NCI-H748 (cell line): ENCODE measurements at regions not wholly inside any gene's neighbourhood (a gene's known extent, or its start where the extent isn't known, plus 50 kb on each side); places are given as distances from the start of the nearest gene placed in this dataset.
A peak's percentile ranks its signal among the peaks of the same experiment; 100 is the strongest.
"Not testable (repeated sequence)": the region's sequence is repeated elsewhere in the genome, so short reads cannot be mapped to it uniquely, and the experiment has no call there.

Experiments
- DNase-seq: peaks from one replicate; lab custom pipeline; 2025; ENCODE audit not compliant: unreplicated experiment; lab: John Stamatoyannopoulos, UW

DNA sequence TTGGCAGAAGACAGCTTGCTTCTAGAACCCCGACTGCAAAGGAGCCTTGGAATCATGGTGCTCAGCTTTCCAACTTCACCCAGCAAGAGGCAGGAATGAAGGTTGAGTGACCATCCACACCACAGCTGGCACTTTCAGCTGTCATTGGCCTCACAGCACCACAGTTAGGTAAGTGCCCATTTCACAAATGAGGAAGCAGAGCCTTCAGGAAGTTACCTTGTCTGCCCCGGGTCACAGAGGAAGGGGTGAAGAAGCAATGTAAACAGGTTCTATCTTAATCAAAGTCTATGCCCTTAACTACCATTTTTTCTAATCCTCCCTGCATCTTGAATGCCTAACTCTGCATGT, 156.0 kb downstream of the GLUL start:
- peak; percentile 49 for DNase-seq

DNA sequence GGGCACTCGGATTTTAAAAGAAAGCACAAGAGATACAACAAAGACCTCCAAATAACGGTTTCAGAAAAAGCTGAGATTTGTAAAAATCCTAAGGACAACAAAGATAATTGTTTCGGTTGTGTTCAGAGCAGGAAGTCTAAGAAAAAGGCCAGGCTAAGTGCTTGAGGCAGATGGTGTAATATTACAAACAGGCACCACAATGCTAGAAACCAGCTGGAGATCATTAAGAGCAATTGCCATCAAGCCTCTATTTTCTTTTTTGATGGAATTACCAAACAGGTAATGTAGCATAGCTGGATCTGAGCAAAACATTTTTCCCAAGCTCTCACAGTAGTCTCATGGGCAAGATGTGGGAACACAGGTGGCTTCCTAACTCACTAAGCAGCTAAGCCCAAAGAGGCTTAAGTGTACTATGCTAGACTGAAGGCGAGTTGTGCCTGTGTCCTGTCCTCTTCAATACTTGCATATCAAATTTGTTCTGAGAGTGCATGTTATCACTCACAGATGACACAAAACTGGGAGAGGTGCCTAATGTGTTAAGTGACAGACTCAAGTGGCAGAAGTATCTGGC, 161.6 kb downstream of the GLUL start:
- peak; percentile 90 for DNase-seq

DNA sequence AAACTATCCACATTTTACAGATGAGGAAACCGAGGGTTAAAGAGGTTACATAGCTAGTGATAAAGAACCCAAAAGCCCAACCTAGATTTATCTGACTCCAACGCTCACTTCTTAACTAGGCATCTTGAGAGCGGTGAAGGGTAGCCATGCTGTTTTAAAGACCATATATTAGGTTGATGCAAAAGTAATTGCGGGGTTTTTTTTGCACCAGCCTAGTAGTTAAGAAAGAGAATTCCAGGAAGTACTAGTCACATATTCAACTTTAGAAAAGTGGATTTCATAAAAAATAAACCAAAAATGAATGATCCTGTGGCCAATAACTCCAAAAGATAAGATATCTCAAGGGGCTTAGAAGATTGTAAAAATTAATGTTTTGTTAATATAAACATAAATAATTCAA, 162.1 kb downstream of the GLUL start:
- no peak for DNase-seq

DNA sequence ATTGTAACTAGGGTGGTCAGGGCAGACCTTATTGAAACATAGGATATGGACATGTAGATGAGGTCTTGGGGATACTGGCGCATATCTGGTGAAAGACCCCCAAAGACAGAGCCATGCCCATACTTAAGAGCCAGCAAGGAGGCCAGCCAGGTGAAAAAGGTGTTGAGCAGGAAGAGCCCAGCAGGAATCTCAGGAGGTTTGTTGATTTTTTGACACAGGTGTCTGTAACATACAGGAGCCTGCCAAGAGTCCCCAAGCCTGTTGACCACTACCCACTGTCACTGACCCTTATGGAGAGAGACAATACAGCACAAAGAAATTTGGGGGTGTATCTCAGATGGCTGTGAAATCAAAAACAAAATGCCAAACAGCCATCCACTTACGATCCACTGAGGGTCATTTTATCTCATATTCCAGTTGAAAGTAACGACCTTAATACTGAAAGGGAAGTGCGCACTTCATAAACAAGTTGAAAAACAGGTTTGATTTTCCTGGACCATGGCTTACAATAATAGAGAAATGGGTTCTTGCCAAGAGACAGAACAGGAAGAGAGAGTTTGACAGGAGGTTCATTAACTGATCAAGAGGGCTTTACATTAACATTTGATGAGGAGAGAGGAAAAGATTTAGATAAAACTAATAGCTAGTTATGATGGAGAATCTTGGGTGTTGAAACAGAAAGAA, 163.6 kb downstream of the GLUL start:
- peak; percentile 89 for DNase-seq

DNA sequence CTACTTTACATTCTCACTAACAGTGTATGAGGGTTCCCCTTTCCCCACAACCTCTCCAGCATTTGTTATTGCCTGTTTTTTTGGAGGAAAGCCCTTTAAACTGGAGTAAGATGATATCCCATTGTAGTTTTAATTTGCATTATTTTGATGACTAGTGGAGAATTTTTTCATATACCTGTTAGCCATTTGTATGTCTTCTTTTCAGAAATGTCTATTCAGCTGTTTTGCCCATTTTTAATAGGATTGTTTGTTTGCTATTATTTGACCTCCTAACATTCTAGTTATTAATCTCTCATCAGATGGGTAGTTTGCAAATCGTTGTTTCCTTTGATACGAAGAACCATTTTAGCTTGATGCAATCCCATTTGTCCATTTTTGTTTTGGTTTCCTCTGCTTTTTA, 165.0 kb downstream of the GLUL start:
- DNase-seq: no peak

DNA sequence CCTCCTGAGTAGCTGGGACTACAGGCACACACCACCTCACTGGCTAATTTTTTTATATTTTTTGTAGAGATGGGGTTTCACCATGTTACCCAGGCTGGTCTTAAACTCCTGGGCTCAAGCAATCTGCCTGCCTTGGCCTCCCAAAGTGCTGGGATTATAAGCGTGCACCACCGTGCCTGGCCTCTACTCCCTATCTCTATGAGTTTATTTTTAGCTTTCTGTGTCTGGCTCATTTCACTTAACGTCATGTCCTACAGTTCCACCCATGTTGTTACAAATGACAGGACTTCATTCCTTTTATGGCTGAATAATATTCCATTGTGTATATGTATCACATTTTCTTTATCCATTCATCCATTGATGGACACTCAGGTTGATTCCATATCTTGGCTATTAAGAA, 164.2 kb upstream of the ZNF648 start:
- DNase-seq: not testable (repeated sequence)

DNA sequence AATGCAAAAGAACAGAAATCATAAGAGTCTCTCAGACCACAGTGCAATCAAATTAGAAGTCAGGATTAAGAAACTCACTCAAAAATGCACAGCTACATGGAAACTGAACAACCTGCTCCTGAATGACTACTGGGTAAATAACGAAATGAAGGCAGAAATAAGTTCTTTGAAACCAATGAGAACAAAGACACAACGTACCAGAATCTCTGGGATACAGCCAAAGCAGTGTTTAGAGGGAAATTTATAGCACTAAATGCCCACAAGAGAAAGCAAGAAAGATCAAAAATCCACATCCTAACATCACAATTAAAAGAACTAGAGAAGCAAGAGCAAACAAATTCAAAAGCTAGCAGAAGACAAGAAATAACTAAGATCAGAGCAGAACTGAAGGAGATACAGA, 160.5 kb upstream of the ZNF648 start:
- not testable (repeated sequence) for DNase-seq

DNA sequence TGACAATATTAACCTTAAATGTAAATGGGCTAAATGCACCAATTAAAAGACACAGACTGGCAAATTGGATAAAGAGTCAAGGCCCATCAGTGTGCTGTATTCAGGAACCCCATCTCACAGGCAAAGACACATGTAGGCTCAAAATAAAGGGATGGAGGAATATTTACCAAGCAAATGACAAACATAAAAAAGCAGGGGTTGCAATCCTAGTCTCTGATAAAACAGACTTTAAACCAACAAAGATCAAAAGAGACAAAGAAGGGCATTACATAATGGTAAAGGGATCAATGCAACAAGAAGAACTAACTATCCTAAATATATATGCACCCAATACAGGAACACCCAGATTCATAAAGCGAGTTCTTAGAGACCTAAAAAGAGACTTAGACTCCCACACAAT, 159.9 kb upstream of the ZNF648 start:
- not testable (repeated sequence) for DNase-seq

DNA sequence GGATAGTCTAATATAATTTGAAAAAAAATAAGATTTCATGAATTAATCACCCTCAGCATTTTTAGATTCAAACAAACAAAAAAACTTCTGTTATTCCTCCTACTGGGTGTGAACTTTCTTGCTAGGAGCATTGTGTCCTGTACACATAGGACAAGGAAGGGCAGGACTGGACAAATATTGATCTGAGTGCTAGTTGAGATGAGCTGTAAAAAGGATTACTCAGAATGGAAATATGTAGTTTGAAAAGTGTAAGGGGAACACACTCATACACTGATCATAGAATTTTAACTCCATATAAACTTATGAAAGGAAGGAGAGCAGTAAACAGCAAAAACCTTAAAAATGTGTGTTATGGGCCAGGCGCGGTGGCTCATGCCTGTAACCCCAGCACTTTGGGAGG, 156.5 kb upstream of the ZNF648 start:
- no peak for DNase-seq

DNA sequence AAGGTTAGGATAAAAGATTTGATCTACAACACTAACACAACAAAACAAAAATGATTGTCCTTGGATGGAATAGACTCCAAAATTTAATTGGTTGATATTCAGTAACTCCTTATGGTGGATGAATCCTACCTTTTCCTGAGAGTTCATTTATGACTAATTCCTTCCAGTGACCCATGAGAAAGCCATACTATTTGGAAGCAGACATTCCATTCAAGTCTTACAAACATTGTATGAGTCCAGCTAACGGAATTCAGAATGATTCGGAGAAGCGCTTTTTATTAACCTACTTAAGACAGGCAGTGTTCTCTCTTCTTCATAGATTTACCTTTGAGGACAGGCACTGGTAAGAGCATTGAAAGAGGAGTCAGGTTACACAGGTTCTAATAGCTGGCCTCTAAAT, 155.6 kb upstream of the ZNF648 start:
- no peak for DNase-seq

DNA sequence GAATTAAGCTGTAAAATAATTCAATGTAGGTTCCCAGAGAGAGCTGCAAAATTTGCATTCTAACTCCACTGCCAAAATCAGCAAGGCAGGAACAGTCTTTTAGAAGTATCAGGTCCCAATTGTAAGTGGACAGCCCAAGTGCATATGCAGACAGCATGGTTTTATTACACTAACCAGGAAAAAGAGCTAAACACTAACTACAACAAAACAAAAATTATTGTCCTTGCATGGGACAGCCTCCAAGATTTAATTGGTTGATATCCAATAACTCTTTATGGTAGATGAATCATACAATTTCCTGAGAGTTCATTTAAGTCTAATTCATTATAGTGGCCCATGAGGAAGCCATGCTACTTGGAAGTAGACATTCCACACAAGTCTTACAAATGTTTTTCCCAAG, 154.3 kb upstream of the ZNF648 start:
- DNase-seq: no peak

DNA sequence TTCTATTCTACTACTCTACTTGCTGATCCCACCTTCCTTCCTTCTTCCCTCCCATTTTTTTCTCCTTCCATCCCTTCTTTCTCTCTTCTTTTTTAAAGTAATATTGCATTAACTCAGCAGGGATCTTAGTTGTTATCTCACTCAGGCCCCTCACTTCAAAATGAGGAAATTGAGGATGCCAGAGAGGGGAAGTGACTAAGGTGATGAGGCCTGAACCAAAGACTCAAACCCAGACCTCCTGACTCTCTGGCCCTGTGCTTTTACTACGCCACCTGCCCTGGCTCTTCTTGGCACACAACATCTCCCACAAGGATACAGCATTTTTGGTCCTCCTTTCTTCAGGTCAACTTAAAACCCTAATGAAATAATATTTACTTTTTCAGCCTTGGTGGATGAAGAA, 151.7 kb upstream of the ZNF648 start:
- no peak for DNase-seq

DNA sequence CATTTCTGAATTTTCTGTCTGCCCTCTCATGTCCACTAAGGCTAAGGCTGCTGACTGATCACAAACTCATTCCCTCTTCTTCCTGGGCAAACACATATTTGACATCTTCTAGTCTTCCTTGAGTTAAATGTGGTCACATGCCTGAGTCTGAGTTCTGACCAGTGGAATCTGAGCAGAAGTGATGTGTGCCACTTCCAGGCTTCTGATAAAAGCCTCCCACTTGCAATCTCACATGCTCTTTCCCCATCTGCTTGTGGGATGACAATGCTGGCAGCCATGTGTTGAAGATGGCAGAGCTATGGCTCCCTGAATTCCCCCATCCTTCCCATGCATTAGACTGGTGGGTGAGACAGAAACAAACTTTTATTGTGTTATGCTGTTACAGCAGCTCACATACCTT, 149.9 kb upstream of the ZNF648 start:
- DNase-seq: no peak

DNA sequence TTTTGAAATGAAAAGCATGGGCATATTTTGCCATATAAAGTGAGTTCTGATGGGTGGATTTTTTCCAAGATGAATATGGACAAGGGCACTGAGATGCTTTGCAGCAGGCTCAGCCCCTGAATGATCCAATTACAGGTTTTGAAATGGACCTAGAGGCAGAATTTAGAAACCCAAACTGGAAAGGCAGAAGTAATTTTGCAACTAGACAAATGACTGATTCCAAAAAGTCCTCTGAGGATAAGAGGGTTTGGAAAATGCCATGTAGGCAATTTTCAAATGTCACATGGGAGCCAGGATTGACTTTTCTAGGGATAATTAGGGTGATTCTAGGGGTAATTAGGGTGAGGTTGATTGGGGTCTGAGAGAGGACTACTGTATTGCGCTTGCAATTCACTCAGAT, 148.9 kb upstream of the ZNF648 start:
- no peak for DNase-seq

DNA sequence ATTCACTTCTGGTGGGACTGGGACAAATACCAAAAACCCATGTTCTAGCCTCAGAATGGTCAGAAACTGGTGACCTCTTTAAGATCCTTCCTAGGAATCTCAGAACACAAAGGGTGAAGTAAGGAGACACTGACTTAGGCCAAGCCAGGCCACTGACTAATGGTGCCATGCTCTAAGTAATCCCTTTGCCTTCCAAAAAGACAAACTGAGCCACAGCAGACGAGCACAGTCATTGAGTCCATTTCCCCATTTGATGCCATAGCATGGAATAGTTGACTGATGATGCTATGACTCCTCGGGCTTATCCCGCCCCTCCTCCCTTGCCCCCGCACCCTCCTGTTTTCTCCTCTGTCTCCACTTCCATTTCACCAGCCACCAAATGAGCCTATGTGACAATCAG, 145.8 kb upstream of the ZNF648 start:
- DNase-seq: no peak

DNA sequence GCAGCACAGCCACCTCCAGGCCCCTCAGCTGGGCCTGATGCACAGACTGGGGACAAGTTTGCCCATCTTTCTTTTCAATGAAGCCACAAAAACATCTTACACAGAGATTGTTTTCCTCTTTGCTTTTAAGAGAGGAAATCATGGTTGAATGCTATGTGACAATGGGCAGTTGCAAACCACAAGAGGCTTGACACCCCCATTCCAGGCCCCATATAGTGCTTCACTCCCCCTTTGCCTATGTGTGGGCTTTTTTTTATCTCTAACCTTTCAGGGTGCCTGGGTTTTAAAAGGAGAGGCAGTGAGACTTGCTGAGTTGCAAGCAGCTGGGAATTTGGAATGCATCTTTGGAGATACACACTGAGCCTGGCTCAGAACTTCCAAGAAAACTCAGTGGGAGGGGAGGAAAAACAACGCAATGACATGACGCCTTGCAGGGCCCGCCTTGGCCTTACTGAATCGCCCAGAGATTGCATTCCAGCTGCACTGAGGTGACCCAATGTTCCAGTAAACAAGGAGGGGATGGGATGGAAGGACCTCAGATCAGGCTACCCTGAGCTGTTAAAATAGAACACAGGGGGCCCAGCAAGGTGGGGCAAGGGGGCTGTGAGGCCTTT, 145.2 kb upstream of the ZNF648 start:
- no peak for DNase-seq

DNA sequence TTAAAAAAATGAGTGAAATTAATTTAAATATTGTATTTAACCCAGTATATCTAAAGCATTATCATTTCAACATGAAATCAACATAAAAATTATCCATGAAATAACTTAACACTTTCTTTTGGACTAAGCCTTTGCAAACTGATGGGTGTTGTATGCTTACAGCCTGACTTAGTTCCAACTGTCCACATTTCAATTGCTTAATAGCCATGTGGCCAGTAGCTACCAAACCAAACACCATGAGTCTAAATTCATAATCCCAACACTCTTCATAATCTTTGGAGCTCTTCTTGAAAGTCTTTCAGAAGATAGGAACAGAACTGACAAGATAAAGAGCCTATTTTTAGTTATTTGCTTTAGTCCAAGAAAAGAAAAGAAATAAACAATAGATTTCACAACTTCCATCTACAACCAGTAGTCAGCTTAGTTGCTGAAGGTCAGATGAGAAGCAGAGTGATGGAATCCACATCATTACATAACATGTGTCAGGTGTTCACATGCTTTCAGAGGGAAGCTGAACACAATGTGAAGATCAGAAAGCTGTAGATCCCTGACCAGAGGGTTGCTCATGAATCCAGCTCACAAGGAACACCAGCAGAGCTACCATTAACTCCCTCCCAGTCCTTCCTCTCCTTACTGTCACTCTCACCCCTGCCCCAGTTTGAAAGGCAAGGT, 144.0 kb upstream of the ZNF648 start:
- no peak for DNase-seq

DNA sequence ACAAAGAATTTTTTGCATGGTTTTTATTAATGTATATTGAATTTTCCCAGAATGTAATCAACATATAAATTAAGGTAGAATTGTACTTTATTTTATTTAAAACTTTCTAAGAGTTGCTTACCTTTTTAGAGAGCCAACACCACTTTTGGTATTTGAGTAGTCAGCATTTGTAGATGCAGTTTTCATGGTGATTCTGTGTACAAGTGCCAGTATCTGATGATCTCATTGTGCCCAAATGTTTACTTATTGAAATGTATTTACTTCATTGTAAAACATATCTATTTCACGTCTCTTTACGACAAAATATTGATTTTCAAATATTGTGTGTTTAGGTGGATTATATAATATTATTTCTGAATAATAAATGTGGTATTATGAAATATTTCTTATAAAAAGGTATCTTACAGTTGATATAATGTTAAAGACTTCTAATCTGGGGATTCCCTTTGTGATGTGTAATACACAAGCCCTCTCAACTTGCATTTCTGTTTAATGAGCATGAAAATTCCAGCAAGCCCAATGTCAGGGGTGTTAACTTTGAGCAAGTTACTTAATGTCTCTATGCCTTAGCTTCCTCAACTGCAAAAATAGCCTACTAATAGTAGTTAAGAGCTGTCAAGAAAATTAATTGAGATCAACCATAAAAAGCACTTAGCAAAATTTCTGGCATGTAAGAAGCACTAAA, 141.8 kb upstream of the ZNF648 start:
- DNase-seq: no peak

DNA sequence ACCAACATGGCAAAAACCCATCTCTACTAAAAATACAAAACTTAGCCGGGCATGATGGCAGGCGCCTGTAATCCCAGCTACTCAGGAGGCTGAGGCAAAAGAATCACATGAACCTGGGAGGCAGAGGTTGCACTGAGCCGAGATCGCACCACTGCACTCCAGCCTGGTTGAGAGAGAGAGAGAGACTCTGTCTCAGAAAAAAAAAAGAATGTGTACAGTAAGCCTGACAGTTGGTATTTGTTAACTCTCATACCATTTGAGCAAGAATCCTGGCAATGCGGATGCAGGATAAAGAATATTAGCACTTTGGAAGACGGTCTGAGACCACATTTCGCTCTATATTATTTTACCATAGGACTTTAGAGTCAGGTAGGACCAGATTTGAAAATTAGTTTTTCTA, 140.0 kb upstream of the ZNF648 start:
- DNase-seq: not testable (repeated sequence)

DNA sequence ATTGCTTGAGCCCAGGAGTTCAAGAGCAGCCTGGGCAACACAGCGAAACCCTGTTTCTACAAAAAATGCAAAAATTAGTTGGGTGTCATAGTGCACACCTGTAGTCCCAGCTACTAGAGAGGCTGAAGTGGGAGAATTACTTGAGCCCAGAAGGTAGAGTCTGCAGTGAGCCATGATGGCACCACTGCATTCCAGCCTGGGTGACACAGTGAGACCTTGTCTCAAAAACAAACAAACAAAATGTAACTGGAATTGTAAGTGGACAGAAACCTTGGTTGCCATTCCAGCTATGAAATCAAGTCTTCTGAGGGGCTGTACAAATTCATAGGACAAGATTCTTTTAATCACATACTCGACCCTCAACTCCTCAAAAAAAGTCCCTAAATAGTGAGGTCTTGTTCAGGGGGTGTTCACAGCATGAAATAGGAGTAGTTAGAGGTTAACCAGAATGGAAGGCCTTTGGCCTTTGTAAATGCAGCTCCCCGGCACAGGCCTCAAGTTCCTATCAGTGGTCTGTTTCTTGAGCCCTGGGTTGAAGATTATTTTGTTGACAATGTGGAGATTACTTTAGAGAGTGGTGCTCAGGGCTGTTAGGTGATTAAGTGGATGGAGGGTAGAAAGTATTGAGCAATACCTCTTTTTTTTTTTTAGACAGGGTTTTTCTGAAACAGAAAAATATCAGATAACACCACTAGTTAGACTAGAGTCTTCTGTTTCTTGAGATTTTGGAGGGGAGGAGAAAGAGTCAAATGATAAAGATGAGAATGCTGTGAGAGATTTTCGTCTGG, 138.7 kb upstream of the ZNF648 start:
- no peak for DNase-seq

DNA sequence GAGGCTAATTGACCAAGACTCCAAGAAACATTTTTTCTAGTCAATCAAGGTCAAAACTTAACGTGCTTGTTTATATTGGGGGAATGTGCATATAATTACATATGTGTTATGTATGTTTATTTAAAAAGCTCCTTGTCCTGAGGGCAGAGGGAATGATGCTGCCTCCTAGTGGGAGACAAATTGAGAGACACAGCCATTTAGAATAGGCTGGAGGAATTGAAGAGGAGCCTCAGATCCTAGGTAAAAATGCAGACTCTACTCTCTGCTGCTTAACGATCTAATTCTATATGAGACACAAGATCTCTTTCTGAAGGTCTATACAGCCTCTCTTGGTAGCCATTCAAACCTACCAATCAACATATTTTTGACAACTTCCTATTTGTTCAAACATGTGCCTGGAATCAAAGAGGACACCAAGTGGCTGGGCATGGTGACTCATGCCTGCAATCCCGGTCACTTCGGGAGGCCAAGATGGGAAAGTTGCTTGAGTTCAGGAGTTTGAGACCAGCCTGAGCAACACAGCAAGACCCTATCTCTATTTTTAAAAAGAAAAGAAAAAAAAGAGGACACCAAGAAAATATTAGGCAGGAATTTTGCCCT, 136.6 kb upstream of the ZNF648 start:
- DNase-seq: no peak
